Uterus (tissue), 3 donors: ENCODE measurements at regions not wholly inside any gene's neighbourhood (a gene's known extent, or its start where the extent isn't known, plus 50 kb on each side); places are given as distances from the start of the nearest gene placed in this dataset.

Source experiments
- DNase-seq, 2 donors: peaks; one replicate each; pipeline ENCODE4 v3.0.0-alpha.2; 2019 to 2020
- H3K27ac ChIP-seq, 2 donors: fragments of 200-600 bp; sonication (generic); 1 replicate in 1 of 2; 2 replicates in 1 of 2; pipeline ENCODE4 v1.5.1; 2016 to 2018
- H3K27me3 ChIP-seq, 2 donors: fragments of 200-600 bp; sonication (generic); one replicate each; pipeline ENCODE4 v1.5.1; 2018 to 2019; ENCODE audit warnings: control low read depth in 1 of 2
- H3K36me3 ChIP-seq, 2 donors: fragments of 200-600 bp; sonication (generic); one replicate each; pipeline ENCODE4 v1.5.1; 2019; ENCODE audit warnings: control low read depth in 1 of 2
- H3K4me1 ChIP-seq, 2 donors: fragments of 200-600 bp; sonication (generic); one replicate each; pipeline ENCODE4 v1.5.1; 2018 to 2019; ENCODE audit warnings: control low read depth in 1 of 2
- H3K4me3 ChIP-seq, 2 donors: fragments of 200-600 bp; sonication (generic); 1 replicate in 1 of 2; 2 replicates in 1 of 2; pipeline ENCODE4 v1.5.1; 2018 to 2019; ENCODE audit warnings: mild to moderate bottlenecking in 1 of 2
- H3K9me3 ChIP-seq, 2 donors: fragments of 200-600 bp; sonication (generic); one replicate each; pipeline ENCODE4 v1.5.1; 2019; ENCODE audit warnings: control low read depth in 1 of 2
- CTCF ChIP-seq, 4 experiments: fragments of 200-600 bp in 2 of 4; fragments of 450-650 bp in 2 of 4; sonication (generic) in 2 of 4; IDR thresholded peaks; one replicate each; pipeline ENCODE4 v1.5.1; 2016 to 2019; ENCODE audit warnings: antibody characterized with exemption in 4 of 4, mild to moderate bottlenecking in 2 of 4, moderate library complexity in 1 of 4
- POLR2A ChIP-seq, 2 donors: fragments of 450-650 bp; IDR thresholded peaks; one replicate each; pipeline ENCODE4 v1.6.1; 2016; ENCODE audit warnings: antibody characterized with exemption in 2 of 2, mild to moderate bottlenecking in 1 of 2, moderate library complexity in 1 of 2
- intact Hi-C: fragments of 100-400 bp; cut with DNase I; formaldehyde crosslinking; loops from one replicate; pipeline ENCODE4 v1.15.1; 2023; ENCODE audit warnings: low total_unique reads
- donor health status: DM: yes; HTN: yes; CAD: no.

- Histone ChIP-seq H3K4me1 (no peaks in the 10 kb centered on the region), H3K36me3 (no peaks in the 10 kb centered on the region), H3K27ac (no peak overlapping the region), H3K9me3 (no peaks in the 10 kb centered on the region), H3K27me3 (no peaks in the 10 kb centered on the region), H3K4me3 (no peak overlapping the region)
- DNase-seq: no peak
- TF ChIP-seq POLR2A (IDR thresholded peaks at IDR 0.05) (no peak), CTCF (IDR thresholded peaks at IDR 0.05) (no peak)
- intact Hi-C loops: no loop called here
Measured at GRCh38 chr2:122451697-122452096, 696.2 kb downstream of the TSN start.

GRCh38 chr2:122469147-122469546 is 713.7 kb downstream of the TSN start:
- DNase-seq: no peak
- Histone ChIP-seq H3K9me3 (no peaks in the 10 kb centered on the region), H3K27me3 (no peaks in the 10 kb centered on the region), H3K27ac (no peak overlapping the region), H3K4me3 (no peak overlapping the region), H3K36me3 (no peaks in the 10 kb centered on the region), H3K4me1 (no peaks in the 10 kb centered on the region)
- TF ChIP-seq CTCF (IDR thresholded peaks at IDR 0.05) (no peak), POLR2A (IDR thresholded peaks at IDR 0.05) (no peak)
- intact Hi-C loops: no loop called here

GRCh38 chr2:122471753-122472152 is 716.3 kb downstream of the TSN start:
- intact Hi-C loops: no loop called here
- H3K4me3 ChIP-seq: no peak overlapping the region
- H3K36me3 ChIP-seq: no peaks in the 10 kb centered on the region
- H3K4me1 ChIP-seq: no peaks in the 10 kb centered on the region
- no peaks in the 10 kb centered on the region for H3K9me3 ChIP-seq
- no peak for DNase-seq
- no peaks in the 10 kb centered on the region for H3K27me3 ChIP-seq
- TF ChIP-seq POLR2A (IDR thresholded peaks at IDR 0.05) (no peak), CTCF (IDR thresholded peaks at IDR 0.05) (no peak)
- no peak overlapping the region for H3K27ac ChIP-seq

GRCh38 chr2:122478117-122478516 is 722.7 kb downstream of the TSN start:
- H3K27me3 ChIP-seq: no peaks in the 10 kb centered on the region
- H3K36me3 ChIP-seq: no peaks in the 10 kb centered on the region
- TF ChIP-seq POLR2A (IDR thresholded peaks at IDR 0.05) (no peak), CTCF (IDR thresholded peaks at IDR 0.05) (no peak)
- H3K27ac ChIP-seq: no peak overlapping the region
- H3K4me1 ChIP-seq: no peaks in the 10 kb centered on the region
- no peak for DNase-seq
- H3K9me3 ChIP-seq: no peaks in the 10 kb centered on the region
- intact Hi-C loops: no loop called here
- no peak overlapping the region for H3K4me3 ChIP-seq

- no peaks in the 10 kb centered on the region for H3K4me1 ChIP-seq
- intact Hi-C loops: no loop called here
- TF ChIP-seq CTCF (IDR thresholded peaks at IDR 0.05) (no peak), POLR2A (IDR thresholded peaks at IDR 0.05) (no peak)
Measured at GRCh38 chr2:122478771-122479170, 723.3 kb downstream of the TSN start.

More at GRCh38 chr2:122478771-122479170, 723.3 kb downstream of the TSN start:
- no peaks in the 10 kb centered on the region for H3K9me3 ChIP-seq
- no peaks in the 10 kb centered on the region for H3K36me3 ChIP-seq
- no peak overlapping the region for H3K27ac ChIP-seq
- H3K4me3 ChIP-seq: no peak overlapping the region
- DNase-seq: no peak
- H3K27me3 ChIP-seq: no peaks in the 10 kb centered on the region
